ENCODE measurements at regions not wholly inside any gene's neighbourhood (a gene's known extent, or its start where the extent isn't known, plus 50 kb on each side); places are given as distances from the start of the nearest gene placed in this dataset.

GRCh38 chr3:147816752-147817151, 407.6 kb downstream of the ZIC1 start:
- POLR2A ChIA-PET (ENCODE audit: low non-redundant PET) = no interaction called here
- TF ChIP-seq CTCF (conservative IDR thresholded peaks at IDR 0.05; ENCODE audit: low read depth) = no peak
- CTCF ChIA-PET = interaction anchor here (0.5 kb wide), 1 partner anchor 365 kb away, joined by 3 read pairs; no protein-coding TSS in a partner anchor
- H3K27ac ChIP-seq = no peak overlapping the region
- no peak for DNase-seq (ENCODE audit: low spot score)

GRCh38 chr3:147832611-147833010, 423.4 kb downstream of the ZIC1 start:
- ChIA-PET CTCF (no interaction called here), POLR2A (ENCODE audit: low non-redundant PET) (no interaction called here)
- DNase-seq (ENCODE audit: low spot score) = no peak
- no peak for TF ChIP-seq CTCF (conservative IDR thresholded peaks at IDR 0.05; ENCODE audit: low read depth)
- no peak overlapping the region for H3K27ac ChIP-seq

DNA sequence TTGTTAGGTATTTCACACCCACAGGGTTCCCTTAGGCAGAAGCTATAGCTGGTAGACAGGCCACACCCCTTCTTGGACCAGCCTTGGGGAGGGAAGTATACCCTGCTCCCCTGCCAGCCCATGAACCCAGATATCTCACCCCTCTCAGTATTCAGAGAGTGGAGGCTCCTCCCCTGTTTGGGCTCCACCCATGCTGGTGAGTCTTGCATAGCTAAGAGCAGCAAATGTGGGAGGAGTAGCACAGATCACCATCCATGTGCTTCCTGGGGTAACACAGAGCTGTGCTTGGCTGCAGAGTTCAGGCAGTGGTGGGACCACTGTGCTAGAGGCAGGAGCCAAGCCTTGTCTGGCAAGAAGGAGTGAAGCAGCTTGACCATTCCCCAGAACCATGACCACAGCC, 427.2 kb downstream of the ZIC1 start:
- no peak overlapping the region for H3K27ac ChIP-seq
- CTCF ChIA-PET = interaction anchor here (0.8 kb wide), 1 partner anchor 220 kb away, joined by 3 read pairs; no protein-coding TSS in a partner anchor
- TF ChIP-seq CTCF (conservative IDR thresholded peaks at IDR 0.05; ENCODE audit: low read depth) = no peak
- no peak for DNase-seq (ENCODE audit: low spot score)
- POLR2A ChIA-PET (ENCODE audit: low non-redundant PET) = no interaction called here

- CTCF ChIA-PET = no interaction called here
Measured at GRCh38 chr3:147838652-147839051, 429.5 kb downstream of the ZIC1 start.

GRCh38 chr3:147843331-147843730, 434.2 kb downstream of the ZIC1 start:
- no peak overlapping the region for H3K27ac ChIP-seq
- POLR2A ChIA-PET (ENCODE audit: low non-redundant PET) = no interaction called here
- CTCF ChIA-PET = no interaction called here
- no peak for TF ChIP-seq CTCF (conservative IDR thresholded peaks at IDR 0.05; ENCODE audit: low read depth)
- no peak for DNase-seq (ENCODE audit: low spot score)

More at GRCh38 chr3:147838652-147839051, 429.5 kb downstream of the ZIC1 start:
- POLR2A ChIA-PET (ENCODE audit: low non-redundant PET) = no interaction called here
- no peak overlapping the region for H3K27ac ChIP-seq
- DNase-seq (ENCODE audit: low spot score) = no peak
- no peak for TF ChIP-seq CTCF (conservative IDR thresholded peaks at IDR 0.05; ENCODE audit: low read depth)

DNA sequence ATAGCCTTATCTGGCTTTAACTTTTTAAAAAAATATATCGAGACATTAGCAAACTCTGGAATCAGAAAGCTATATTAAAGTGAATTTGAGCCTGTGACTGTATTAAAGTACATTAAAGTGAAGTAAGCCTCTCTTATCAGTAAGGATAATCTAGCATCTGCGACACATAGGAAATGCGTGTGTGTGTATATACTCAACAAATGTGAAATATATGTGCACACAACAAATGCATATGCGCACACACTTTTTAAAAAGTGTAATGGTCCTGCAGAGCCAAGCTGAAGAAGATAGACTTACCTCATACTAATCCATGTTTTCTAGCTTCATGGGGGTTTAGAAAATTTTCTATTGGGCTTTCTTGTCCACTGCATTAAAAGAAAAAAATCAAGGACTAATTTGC, 437.1 kb downstream of the ZIC1 start:
- ChIA-PET CTCF (interaction anchor here (0.5 kb wide), 1 partner anchor 872 kb away, joined by 4 read pairs; no protein-coding TSS in a partner anchor), POLR2A (ENCODE audit: low non-redundant PET) (no interaction called here)
- no peak for TF ChIP-seq CTCF (conservative IDR thresholded peaks at IDR 0.05; ENCODE audit: low read depth)
- H3K27ac ChIP-seq = no peak overlapping the region
- no peak for DNase-seq (ENCODE audit: low spot score)

Measured in RWPE1 (cell line).